ENCODE measurements at regions not wholly inside any gene's neighbourhood (a gene's known extent, or its start where the extent isn't known, plus 50 kb on each side); places are given as distances from the start of the nearest gene placed in this dataset.
"Not testable (repeated sequence)": the region's sequence is repeated elsewhere in the genome, so short reads cannot be mapped to it uniquely, and the experiment has no call there.

DNA sequence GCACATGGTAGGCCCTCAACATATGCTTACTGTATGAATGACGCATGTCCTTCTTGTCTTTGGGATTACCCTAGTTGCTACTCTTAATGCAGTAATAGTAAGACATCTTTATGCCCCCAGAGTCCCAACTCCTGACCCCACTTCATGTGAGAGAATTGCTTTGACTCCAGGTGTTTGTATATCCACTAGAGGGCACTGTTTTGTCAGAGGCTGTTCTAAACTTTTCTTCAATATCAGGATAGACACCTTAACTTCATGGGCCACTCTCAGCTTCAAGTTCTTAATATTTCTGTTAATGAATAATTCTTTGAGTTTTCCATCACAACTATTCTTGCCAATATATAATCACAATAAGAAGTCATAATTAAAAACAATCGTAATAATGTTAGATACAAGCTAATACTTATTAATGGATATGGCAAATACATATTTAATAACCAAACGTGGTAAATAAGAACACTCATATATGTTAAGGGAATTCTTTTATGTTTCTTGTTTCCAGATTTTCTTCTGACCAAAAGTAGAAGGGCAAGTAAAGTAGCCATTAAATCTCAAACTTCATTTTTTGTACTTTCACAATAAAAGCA is 337.2 kb upstream of the DNAJC19 start:
- peak; percentile 22 for DNase-seq

DNA sequence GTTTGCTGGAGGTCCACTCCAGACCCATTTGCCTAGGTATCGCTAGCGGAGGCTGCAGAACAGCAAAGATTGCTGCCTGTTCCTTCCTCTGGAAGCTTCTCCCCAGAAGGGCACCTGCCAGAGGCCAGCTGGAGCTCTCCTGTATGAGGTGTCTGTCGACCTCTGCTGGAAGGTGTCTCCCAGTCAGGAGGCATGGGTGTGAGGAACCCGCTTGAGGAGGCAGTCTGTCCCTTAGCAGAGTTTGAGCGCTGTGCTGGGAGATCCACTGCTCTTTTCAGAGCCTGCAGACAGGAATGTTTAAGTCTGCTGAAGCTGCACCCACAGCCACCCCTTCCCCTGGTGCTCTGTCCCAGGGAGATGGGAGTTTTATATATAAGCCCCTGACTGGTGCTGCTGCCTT is 335.0 kb upstream of the DNAJC19 start:
- DNase-seq, result not testable (repeated sequence)

DNA sequence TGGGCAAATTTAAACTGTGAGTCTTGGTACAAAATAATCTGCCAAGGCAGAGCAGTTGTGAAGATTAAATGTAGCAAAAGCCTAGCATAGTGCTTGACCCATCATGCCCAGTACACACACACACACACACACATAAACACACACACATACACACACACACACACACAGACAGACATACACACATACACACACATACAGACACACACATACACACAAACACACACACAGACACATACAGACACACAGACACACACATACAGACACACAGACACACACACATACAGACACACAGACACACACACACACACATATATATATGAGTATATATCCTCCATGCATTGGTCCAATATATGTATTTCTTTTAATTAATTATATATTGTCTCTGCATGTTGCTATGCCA is 328.8 kb upstream of the DNAJC19 start:
- no peak for DNase-seq

DNA sequence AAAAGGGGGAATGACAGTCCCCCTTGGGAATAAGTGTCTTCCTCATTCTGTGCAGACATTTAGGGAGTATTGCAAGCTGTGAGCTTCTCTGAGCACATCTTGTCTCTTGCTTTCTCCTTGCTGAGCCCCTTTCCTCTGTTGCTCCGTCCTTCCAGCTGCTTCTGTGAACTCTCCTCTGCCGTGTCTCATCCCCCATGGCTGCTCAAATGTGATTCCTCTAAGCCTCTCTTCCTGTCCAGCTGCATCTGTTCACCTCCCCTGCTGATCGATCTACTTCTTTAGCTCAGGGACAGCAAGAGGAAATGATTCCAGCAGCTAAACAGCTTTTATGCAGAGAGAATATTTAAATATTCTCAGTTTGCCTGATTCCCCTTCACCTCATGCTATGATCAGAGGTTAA is 328.0 kb upstream of the DNAJC19 start:
- peak; percentile 42 for DNase-seq

DNA sequence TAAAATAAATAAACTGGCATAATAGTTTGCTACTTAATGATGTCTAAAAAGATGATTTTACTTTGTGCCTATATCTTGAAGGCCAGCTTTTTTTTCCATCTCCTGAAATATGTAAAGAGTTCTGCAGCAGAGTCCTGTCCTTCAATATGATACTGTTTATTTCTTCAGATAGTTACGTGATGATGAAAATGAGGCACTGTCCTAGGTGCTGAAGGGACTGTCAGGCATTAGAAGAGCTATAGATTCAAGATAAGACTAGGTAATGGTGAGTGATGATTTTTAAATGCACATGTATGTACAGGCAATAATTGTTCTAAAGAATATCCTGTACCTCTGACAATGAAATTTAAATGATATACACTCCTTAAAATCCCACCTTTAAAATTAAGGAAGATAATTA is 326.9 kb upstream of the DNAJC19 start:
- DNase-seq, result no peak

DNA sequence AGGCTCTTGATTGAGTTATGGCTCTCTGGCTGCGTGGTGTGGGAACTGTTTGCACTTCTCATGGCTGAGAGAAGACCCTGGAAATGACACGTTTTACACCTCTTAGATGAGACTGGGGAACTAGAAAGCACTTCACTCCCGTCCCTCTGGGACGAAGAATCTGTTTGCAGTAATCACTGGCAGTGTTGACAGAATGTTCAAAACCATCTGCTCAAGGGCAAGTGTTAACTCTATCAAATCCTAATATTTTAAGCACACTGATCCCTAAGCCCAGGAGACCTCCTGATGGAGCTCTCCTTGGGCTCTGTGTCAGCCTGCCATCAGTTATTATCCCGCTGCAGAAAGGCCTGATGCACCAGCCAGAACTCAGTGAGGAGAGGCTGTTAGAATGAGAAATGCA is 323.8 kb upstream of the DNAJC19 start:
- peak; percentile 44 for DNase-seq

DNA sequence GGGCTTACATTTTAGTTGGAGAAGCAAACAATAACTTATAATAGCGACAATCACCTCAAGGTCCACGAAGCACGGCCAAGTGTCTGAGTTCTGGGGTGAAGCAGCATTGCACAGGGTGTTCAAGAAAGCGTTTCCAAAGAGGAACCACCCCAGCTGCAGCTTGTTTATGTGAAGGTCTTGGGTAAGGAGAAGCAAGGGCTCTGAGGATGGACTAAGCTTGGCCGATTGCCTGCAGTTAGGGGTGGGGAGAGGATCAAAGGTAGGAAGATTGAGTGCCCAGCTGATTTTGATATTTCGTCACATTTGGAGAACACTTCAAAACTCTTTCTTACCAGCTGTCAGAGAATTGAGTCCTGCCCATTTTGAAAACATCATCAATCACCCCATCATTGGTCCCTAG is 321.6 kb upstream of the DNAJC19 start:
- DNase-seq, result no peak

DNA sequence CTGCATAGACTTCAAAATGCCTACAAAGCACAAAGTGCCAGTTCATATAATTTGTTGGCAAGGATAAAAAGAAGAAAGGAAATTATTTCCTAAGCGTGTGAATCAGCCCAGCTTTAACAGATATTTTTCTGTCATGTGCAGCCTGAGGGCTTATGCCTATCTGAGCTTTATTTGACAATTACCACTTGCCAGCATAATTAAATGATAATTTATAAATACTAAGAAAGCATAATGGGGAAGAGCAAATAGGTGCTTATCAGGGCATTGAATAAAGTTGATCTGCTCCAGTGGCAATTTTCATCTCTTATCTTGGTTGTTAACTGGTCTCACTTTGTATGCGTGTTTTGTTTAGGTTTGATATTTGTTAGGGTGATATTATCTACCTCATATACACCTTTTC is 313.4 kb upstream of the DNAJC19 start:
- DNase-seq, result no peak

DNA sequence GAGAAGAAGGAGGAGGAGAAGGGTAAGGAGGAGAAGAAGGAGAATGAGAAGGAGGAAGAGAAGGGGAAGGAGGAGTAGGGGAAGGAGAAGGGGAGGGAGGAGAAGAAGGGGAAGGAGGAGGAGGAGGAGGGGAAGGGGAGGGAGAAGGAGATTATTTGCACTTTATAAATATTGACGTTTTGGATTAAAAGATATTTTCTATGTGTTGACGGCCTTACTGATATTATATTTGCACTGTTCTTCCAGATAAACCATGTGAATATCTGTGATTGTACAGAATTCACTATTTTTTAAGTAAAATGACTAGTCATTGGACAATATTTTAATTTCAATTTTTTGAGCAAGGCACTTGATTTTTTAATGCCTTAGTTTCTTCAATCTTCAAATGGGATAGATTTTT is 310.5 kb upstream of the DNAJC19 start:
- no peak for DNase-seq

DNA sequence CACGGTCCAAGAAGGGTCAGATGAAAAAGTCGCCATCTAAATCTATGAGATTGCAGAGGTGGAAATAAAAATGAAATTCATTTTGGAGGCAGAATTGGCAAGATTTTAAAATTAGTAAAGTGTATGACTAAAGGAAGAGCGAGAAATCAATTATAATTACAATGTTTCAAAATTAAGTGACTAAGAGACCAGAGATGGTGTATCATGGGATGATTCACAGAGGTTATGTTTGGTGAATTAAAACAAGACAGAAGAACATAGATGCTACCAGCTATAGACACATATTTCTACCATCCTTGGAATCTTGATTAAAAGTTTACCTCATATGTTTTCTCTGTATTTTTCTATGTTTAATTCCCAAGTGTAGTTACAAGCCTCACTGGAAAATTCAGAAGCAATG is 308.9 kb upstream of the DNAJC19 start:
- no peak for DNase-seq

DNA sequence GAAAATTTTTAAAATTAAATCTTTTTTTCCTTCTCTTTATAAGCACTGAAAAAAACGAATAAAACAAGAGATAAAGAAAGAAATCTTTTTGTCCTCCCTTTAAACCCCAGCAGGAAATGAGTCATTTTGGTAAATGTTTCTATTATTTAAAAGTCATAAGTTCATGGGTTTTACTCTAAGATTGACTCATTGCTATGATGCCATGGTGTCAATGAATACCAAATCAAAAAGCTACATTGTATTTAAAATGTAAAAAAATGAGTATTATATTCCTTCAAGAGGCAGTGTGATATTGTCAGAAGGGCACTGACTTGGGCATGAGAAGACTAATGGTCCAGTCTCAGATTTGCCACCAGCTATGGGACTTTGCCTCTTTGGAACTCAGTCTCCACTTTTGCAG is 303.4 kb upstream of the DNAJC19 start:
- DNase-seq, result no peak

DNA sequence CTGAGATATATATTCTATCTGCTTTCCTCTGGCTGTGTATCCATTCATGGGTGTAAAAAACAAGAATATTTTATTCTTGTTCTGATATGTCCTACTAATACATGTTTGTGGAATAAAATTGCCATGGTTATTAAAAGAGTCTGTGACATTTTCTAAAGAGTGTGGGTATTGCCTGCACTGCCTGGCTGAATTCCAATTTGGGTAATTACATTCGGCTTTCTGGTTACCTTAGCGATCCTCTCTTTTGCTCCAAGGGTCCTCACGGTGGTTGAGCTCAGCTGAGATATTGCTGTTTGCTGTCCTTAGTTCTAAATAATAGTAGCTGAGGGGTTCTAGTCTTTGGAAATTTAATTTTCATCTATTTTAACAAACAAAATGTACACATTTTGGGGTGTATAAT is 301.4 kb upstream of the DNAJC19 start:
- DNase-seq, result no peak

DNA sequence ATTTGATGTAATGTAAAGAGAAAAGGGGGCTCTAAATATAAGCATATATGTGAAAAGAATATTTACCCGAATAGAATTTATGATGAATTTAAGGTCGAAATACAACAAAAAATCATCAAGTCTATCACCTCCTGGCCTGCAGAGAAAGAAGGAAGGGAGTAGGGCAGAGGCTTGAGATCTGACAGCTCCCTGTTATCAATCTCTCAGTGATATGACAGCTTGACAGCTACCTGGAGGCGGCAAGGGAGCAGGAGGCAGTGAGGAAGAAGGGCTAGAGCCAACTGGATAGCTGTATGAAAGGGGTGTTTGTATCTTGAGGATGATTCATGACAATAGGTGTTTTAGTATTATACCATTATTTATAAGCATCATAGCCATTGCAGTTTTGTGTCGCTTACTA is 299.8 kb upstream of the DNAJC19 start:
- DNase-seq, result no peak

DNA sequence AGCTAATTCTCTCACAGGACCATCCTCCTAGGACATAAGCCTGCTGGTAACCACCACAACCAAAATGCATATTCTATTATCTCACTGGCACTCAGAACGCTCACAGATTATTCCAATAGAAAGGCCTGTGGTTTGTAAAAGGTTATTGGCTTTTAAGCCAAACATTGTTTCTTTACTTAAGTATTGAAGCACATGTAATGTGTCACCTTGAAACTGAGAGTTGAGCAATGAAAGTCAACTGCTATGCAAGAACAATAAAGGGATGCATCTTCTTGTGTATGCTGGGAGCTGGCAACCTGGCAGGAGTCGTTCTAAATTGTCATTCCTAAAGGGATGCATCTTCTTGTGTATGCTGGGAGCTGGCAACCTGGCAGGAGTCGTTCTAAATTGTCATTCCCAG is 298.6 kb upstream of the DNAJC19 start:
- no peak for DNase-seq

DNA sequence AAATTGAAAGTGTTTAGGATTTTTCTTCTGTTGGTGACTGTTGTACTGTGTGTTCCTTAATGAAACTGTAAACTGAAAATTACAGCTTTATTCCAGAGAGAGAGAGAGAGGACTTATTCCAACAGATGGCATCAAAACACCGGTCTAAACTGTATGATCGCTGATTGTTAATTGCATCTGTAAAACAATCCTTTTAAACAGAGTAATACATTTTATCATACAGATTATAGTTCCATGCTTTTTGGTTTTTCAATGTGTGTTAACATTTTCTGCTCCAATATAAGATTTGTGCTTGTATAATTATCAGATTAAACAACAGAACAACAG is 289.7 kb upstream of the DNAJC19 start:
- no peak for DNase-seq

DNA sequence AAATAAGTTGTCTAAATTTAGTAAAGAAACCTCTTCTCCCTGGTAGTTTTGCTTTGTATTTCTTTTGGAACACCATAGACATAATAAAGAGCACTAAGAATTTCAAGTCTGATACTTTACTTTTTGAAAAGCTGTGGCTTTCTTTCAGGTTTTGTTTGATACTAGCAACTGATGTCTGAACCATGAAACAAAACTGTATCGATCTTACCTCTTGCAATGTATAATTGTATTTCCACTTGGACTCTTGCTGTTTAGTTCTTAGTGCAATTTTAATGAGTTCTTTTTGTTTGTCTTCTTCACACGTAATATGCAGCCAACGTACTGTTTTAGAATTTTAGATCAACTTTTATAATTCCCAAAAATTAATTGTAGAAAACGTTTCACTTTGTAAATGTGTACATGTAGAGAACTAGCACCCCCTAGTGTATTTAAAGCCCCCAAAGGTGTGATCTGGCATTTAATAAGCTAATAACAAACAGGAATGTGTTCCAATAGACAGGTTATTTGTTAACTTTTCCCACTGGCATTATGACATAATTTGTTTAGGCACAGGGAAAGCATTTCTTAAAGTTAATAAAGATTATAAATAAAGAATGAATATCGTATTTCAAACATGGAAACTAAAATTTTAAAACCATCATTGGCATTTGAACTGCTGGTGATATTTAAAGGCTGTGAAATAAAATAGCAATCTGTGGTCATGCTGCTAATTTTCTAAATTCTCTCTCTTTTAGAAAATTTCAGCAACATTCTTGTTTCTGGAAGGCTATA is 289.1 kb upstream of the DNAJC19 start:
- no peak for DNase-seq

DNA sequence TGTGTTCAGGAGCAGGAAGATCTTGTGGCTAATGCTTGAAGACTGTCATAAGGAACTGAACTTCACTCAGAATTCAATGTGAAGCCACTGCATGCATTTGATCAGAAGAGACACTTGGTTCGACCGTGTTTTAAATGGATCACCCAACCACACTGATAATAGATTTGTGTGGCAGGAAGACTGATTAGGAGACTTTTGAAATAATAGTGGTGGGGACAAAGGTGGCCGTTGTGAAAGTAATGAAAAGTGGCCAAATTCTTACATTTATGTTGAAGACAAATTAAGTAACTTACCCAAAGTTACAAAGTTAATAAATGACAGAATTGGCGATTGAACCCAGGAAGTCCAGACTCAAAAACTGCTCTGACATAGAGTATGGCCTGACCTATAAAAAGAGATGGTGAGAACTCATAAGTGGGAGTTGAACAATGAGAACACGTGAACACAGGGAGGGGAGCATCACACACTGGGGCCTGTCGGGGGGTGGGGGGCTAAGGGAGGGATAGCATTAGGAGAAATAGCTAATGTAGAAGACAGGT is 286.9 kb upstream of the DNAJC19 start:
- no peak for DNase-seq

DNA sequence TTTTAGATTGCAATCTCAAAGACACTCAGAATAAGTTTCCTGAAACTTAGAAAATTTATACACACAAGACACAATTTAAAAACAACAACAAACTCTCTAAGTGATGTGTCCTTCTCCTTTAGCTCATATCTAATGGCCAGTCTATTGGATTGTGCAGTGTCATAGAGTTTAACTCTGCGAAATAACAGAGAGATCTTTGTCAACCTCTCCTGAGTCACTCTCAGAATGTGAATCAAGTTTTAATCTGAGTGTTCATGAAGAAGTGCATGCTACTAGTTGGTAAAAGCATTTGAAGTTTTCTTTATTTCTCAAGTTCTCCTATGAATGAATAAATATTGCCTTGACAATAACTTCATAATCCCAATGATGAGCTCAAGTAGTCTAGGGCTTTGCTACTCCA is 284.5 kb upstream of the DNAJC19 start:
- DNase-seq, result no peak

DNA sequence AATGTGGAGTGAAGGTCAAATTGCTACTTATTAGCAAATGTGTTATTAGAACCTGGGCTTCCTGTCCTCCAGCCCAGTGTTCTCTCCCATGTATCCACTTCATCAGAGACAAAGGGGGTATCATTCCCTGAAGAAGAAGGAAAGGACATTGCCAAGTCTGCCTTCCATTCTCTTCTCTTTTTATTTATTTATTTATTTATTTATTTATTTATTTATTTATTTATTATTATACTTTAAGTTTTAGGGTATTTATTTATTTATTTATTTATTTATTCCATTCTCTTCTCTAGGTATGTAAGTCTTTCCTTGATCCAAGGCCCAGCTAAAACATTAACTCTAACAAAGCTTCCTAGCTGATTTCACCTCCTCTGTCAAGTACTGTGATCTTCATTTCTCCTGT is 277.8 kb upstream of the DNAJC19 start:
- no peak for DNase-seq

DNA sequence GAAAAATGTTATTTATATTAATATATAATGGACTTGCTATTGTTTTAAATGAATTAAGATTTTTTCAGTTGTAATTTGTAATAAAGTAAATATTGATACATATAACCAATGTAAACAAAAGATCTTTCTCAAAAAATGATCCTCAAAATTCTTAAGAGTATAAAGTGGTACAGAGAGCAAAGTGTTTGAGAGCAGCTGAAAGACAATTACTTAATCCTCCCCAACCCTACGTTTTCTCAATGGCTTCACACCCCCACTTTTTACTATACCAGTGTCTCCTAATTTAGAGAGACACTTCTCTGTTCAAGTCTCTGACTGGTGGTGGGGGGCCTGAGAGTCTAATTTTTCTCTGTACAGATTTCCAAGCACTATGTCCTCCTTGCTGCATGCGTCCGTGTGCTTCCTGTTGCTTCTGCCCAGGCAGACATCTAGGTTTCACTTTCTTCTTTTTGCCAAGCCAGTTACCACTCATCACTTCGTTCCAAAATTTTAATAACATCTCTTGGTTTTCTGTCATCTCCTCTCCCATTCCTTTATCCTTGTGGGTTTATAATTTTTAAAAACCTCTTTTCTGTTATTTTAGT is 276.3 kb upstream of the DNAJC19 start:
- DNase-seq, result no peak

DNA sequence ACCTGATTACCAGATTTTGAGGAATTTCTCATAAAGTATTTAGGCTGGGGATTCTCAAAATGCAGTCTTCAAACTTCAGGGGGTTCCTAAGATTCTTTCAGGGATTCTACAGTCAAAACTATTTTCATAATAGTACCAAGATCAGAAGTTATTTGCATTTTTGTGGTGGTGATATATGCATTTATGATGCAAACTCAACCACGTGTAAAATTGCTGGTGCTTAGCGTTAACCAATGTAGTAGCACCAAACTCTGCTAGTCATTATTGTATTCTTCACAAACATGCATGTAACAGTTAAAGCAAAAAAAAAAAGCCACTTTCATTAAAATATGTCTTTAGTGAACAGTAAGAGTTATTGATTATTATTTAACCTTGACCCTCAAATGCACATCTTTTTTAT is 274.9 kb upstream of the DNAJC19 start:
- DNase-seq, result no peak

DNA sequence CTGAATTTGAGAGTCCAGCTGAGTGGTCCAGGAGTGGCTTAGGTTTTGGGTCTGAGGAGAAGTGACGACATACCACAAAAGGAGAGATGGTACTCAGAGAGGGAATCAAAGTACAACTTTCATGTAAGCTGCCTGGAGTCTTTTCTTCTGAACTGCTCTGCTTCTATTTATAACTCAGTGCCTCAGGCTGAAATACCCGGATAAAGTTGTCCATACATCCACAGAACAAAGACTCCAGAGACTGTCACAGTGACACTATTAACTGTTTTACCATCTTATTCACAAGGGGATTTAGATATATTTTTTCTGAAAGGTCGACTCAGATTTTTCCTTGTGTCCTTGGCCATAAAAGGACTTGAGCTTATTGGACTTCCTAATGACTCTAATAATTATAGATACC is 264.3 kb upstream of the DNAJC19 start:
- DNase-seq, result peak; percentile 7

DNA sequence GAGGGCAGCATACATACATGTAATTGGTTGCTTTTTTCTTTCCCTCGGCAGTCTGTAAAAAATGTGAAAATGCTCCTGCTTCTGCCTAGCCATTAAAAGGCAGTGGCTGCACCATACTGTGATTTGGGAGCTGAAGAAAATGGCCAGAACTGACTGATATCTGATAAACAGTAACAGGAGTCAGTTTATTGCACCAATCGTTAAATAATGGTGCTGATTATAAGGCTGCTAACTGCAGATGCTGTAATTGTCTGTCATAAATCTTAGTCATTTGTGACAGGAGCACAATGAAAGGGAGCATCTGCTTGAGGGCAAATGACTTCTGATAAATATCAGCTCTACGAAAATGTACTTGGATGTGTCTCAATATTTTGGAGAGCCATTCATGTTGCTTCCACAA is 263.1 kb upstream of the DNAJC19 start:
- peak; percentile 16 for DNase-seq

DNA sequence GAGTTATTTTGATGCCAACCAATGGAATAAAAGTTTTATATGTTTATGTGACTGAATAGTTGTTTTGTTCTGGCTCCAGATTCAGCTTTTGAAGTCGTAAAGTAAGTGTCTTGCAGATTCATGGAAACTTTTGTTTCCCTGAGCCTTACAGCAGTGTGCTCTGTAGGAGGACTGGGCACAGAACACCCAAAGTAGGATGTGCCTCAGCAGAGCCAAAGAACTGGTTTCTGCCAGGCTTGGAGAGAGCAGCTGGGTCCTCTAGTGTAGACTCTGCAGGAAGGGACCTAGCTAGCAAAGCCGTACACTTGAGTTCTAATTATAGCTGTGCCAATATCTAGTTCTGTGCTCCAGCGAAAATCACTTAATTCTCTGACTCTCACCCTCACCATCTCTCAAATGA is 261.2 kb upstream of the DNAJC19 start:
- DNase-seq, result no peak

DNA sequence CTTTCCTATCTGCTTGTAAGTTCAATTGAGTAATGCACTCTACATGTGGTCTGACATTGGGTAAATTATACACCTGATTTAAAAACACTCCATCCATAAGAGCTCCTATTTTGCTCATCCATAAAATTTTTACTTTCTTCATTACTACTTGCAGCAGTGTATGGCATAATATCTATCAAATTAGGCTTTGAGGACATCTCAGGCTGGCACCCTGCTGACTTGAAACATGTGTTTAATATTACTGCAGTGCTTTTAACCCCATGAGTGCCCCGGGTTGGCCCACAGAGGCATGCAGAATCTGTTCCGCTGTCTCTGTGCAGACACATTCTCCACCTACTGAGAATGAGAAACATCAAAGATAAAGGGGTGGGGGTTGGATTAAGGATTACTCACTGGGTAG is 249.9 kb upstream of the DNAJC19 start:
- DNase-seq, result peak; percentile 20
